ENCODE measurements at regions not wholly inside any gene's neighbourhood (a gene's known extent, or its start where the extent isn't known, plus 50 kb on each side); places are given as distances from the start of the nearest gene placed in this dataset.
"Not testable (repeated sequence)": the region's sequence is repeated elsewhere in the genome, so short reads cannot be mapped to it uniquely, and the experiment has no call there.

- no peak overlapping the region for H3K27ac ChIP-seq
- TF ChIP-seq, protein P1, sequence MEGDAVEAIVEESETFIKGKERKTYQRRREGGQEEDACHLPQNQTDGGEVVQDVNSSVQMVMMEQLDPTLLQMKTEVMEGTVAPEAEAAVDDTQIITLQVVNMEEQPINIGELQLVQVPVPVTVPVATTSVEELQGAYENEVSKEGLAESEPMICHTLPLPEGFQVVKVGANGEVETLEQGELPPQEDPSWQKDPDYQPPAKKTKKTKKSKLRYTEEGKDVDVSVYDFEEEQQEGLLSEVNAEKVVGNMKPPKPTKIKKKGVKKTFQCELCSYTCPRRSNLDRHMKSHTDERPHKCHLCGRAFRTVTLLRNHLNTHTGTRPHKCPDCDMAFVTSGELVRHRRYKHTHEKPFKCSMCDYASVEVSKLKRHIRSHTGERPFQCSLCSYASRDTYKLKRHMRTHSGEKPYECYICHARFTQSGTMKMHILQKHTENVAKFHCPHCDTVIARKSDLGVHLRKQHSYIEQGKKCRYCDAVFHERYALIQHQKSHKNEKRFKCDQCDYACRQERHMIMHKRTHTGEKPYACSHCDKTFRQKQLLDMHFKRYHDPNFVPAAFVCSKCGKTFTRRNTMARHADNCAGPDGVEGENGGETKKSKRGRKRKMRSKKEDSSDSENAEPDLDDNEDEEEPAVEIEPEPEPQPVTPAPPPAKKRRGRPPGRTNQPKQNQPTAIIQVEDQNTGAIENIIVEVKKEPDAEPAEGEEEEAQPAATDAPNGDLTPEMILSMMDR (IDR thresholded peaks at IDR 0.05) = no peak
- no peak overlapping the region for H3K4me3 ChIP-seq
- DNase-seq = no peak
- no peaks in the 10 kb centered on the region for H3K36me3 ChIP-seq
- H3K27me3 ChIP-seq = no peaks in the 10 kb centered on the region
- H3K4me1 ChIP-seq = no peaks in the 10 kb centered on the region
- H3K9ac ChIP-seq (ENCODE audit: low read depth in 2 of 2, low read length in 2 of 2) = no peak overlapping the region
- intact Hi-C loops (cut with DNase I) = no loop called here
- H3K9me3 ChIP-seq = no peaks in the 10 kb centered on the region
Observed at GRCh38 chr3:107001635-107002034, 375.6 kb upstream of the CCDC54 start.

GRCh38 chr3:107005352-107005751, 371.9 kb upstream of the CCDC54 start:
- DNase-seq; H3K27ac ChIP-seq; H3K36me3 ChIP-seq; H3K4me1 ChIP-seq; H3K27me3 ChIP-seq; H3K9ac ChIP-seq (ENCODE audit: low read depth in 2 of 2, low read length in 2 of 2); intact Hi-C loops (cut with DNase I); H3K4me3 ChIP-seq; H3K9me3 ChIP-seq: not testable (repeated sequence)

DNA sequence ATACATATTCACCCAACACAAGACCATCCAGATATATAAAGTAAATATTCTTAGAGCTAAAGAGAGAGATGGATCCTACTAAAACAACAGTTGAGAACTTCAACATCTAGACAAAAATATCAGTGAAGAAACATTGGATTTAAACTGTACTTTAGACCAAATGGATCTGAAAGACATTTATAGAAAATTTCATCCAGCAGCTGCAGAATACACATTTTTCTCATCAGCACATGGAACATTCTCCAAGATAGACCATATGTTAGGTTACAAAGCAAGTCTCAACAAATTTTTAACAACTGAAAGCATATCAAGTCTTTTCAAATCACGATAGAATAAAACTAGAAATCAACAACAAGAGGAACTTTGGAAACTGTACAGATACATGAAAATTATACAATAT, 369.0 kb upstream of the CCDC54 start:
- no peaks in the 10 kb centered on the region for H3K4me1 ChIP-seq
- H3K27ac ChIP-seq = no peak overlapping the region
- no peak for DNase-seq
- no peaks in the 10 kb centered on the region for H3K36me3 ChIP-seq
- intact Hi-C loops (cut with DNase I) = no loop called here
- H3K27me3 ChIP-seq = no peaks in the 10 kb centered on the region
- H3K9me3 ChIP-seq = no peaks in the 10 kb centered on the region
- TF ChIP-seq, protein P1 (IDR thresholded peaks at IDR 0.05) = no peak
- H3K4me3 ChIP-seq = no peak overlapping the region
- H3K9ac ChIP-seq (ENCODE audit: low read depth in 2 of 2, low read length in 2 of 2) = no peak overlapping the region

DNA sequence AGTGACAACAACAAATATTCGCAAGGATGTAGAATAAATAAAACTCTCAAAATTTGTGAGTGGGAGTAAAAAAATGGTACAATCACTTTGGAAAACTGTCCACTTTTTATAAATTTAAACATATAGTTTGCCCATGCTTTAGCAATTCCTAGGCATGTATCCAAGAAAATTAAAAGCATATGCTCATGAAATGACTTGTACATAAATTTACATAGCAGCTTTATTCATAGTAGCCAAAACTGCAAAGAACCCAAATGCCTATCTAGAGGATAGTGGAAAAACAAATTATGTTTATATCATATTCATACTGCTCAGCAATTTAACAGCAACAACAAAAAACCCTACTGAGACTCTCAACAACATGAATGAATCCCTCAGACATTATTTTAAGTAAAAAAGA, 363.6 kb upstream of the CCDC54 start:
- intact Hi-C loops (cut with DNase I) = no loop called here
- no peak for DNase-seq
- TF ChIP-seq, protein P1 (IDR thresholded peaks at IDR 0.05) = no peak
- Histone ChIP-seq H3K36me3 (no peaks in the 10 kb centered on the region), H3K27me3 (no peaks in the 10 kb centered on the region), H3K4me3 (no peak overlapping the region), H3K27ac (no peak overlapping the region), H3K9me3 (no peaks in the 10 kb centered on the region), H3K4me1 (no peaks in the 10 kb centered on the region), H3K9ac (ENCODE audit: low read depth in 2 of 2, low read length in 2 of 2) (no peak overlapping the region)

- Histone ChIP-seq H3K4me1 (no peaks in the 10 kb centered on the region), H3K36me3 (no peaks in the 10 kb centered on the region), H3K9me3 (no peaks in the 10 kb centered on the region), H3K4me3 (no peak overlapping the region), H3K27ac (no peak overlapping the region), H3K9ac (ENCODE audit: low read depth in 2 of 2, low read length in 2 of 2) (no peak overlapping the region), H3K27me3 (no peaks in the 10 kb centered on the region)
- DNase-seq = no peak
- TF ChIP-seq, protein P1 (IDR thresholded peaks at IDR 0.05) = no peak
- intact Hi-C loops (cut with DNase I) = no loop called here
Observed at GRCh38 chr3:107024551-107025026, 352.6 kb upstream of the CCDC54 start.

- no peak overlapping the region for H3K27ac ChIP-seq
- H3K36me3 ChIP-seq = no peaks in the 10 kb centered on the region
- intact Hi-C loops (cut with DNase I) = no loop called here
- H3K4me3 ChIP-seq = no peak overlapping the region
- no peak overlapping the region for H3K9ac ChIP-seq (ENCODE audit: low read depth in 2 of 2, low read length in 2 of 2)
- no peak for DNase-seq
- H3K4me1 ChIP-seq = no peaks in the 10 kb centered on the region
- no peaks in the 10 kb centered on the region for H3K27me3 ChIP-seq
- TF ChIP-seq, protein P1 (IDR thresholded peaks at IDR 0.05) = no peak
- H3K9me3 ChIP-seq = no peaks in the 10 kb centered on the region
Observed at GRCh38 chr3:107025961-107026360, 351.3 kb upstream of the CCDC54 start.

Measured in colonic mucosa (tissue), 4 donors.